ENCODE measurements at regions not wholly inside any gene's neighbourhood (a gene's known extent, or its start where the extent isn't known, plus 50 kb on each side); places are given as distances from the start of the nearest gene placed in this dataset.

DNA sequence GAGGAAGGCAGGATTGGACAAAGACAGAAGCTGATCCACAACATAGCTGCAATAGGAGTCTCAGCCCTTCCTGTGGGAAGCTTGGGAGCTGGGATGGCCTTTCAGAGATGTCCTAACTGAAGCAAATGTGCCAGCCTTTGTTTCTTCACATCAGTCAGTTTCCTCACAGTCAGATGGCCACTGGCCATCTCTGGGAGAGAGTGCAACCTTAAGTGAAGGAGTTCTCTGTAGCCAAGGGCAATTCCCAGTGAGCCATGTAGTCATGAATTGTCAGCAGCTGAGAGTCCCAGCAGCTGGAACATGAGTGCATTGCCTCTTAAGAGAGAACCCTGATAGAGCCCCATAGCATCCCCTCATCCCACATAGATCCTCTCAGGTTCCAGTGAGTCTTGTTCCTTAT is 89.1 kb upstream of the LIFR start:
- TF ChIP-seq POLR2A (IDR thresholded peaks at IDR 0.05; ENCODE audit: low read length) (no peak), GATA1 (IDR thresholded peaks at IDR 0.05; ENCODE audit: low read depth, low read length) (no peak)

All from erythroblast (primary cell).